Type B pancreatic cell (in vitro differentiated cells): ENCODE measurements at regions not wholly inside any gene's neighbourhood (a gene's known extent, or its start where the extent isn't known, plus 50 kb on each side); places are given as distances from the start of the nearest gene placed in this dataset.

Source experiments
- DNase-seq: peaks from one replicate; pipeline ENCODE4 v3.0.0; 2021; ENCODE audit warnings: mixed read lengths; ENCODE audit not compliant: unreplicated experiment; ENCODE audit errors: extremely low spot score
- H3K27ac Mint-ChIP-seq: 2 replicates; pipeline ENCODE4 v1.8.0; 2021; ENCODE audit warnings: mild to moderate bottlenecking, mixed read lengths
- H3K27me3 Mint-ChIP-seq: 2 replicates; pipeline ENCODE4 v1.8.0; 2021; ENCODE audit warnings: mixed read lengths
- H3K36me3 Mint-ChIP-seq: 2 replicates; pipeline ENCODE4 v1.8.0; 2021; ENCODE audit warnings: mixed read lengths
- H3K4me1 Mint-ChIP-seq: one replicate; pipeline ENCODE4 v1.8.0; 2021; ENCODE audit warnings: mixed read lengths; ENCODE audit not compliant: unreplicated experiment
- H3K4me3 Mint-ChIP-seq: 2 replicates; pipeline ENCODE4 v1.8.0; 2021; ENCODE audit warnings: mild to moderate bottlenecking, mixed read lengths
- H3K9me3 Mint-ChIP-seq: 2 replicates; pipeline ENCODE4 v1.8.0; 2021; ENCODE audit warnings: mixed read lengths
- TF ChIP-seq, protein P1 (sequence below): fragments of 200-600 bp; sonication (generic); conservative IDR thresholded peaks from 2 replicates; pipeline ENCODE4 v1.5.0; 2021; ENCODE audit warnings: antibody characterized with exemption, mild to moderate bottlenecking

DNA sequence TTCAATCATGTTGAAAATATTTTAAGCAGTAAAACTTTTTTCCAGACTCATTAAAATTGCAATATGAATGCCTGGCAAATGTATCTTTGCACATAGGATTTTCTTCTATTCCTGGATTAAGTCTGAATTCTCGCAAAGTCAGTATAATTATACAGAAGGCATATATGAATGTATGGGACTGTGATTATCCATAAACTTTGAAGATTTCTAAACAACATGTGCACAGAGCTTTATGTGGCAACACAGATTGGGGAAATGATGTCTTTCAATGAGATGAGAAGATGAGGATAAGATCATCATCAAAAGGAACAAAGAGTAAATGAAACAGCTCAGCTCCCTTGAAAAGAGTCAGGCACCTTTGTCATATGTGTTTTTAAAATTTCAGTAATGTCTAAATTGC is 635.3 kb downstream of the CDH11 start:
- Mint-ChIP-seq H3K9me3 (no peaks in the 10 kb centered on the region), H3K27me3 (no peaks in the 10 kb centered on the region), H3K36me3 (no peaks in the 10 kb centered on the region), H3K27ac (no peak overlapping the region), H3K4me3 (no peak overlapping the region), H3K4me1 (peaks cover 3% of the 10 kb centered on the region)
- no peak for DNase-seq
- TF ChIP-seq, protein P1, sequence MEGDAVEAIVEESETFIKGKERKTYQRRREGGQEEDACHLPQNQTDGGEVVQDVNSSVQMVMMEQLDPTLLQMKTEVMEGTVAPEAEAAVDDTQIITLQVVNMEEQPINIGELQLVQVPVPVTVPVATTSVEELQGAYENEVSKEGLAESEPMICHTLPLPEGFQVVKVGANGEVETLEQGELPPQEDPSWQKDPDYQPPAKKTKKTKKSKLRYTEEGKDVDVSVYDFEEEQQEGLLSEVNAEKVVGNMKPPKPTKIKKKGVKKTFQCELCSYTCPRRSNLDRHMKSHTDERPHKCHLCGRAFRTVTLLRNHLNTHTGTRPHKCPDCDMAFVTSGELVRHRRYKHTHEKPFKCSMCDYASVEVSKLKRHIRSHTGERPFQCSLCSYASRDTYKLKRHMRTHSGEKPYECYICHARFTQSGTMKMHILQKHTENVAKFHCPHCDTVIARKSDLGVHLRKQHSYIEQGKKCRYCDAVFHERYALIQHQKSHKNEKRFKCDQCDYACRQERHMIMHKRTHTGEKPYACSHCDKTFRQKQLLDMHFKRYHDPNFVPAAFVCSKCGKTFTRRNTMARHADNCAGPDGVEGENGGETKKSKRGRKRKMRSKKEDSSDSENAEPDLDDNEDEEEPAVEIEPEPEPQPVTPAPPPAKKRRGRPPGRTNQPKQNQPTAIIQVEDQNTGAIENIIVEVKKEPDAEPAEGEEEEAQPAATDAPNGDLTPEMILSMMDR: no peak

DNA sequence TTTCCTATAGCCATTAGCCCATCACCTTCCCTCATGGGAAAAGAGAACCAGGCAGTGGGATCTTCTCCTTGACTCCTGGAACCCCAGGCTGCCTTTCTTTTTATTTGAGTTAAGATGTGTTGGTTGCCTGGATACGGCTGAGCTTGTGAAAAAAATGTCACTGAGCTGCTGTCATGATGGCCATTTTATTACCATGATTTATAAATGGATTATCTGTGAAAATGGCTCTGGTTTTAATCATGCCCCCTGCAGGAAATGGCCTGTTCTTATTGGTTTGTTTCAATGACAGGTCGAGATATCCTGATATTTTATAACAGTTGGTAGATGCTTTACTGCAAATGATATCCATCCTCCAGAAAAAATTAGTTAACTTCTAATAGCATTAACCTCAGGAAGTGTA is 640.4 kb downstream of the CDH11 start:
- H3K27me3 Mint-ChIP-seq: peaks cover 3% of the 10 kb centered on the region
- H3K36me3 Mint-ChIP-seq: no peaks in the 10 kb centered on the region
- no peak overlapping the region for H3K4me3 Mint-ChIP-seq
- no peak for DNase-seq
- H3K4me1 Mint-ChIP-seq: peaks cover 13% of the 10 kb centered on the region
- H3K27ac Mint-ChIP-seq: no peak overlapping the region
- TF ChIP-seq, protein P1: no peak
- H3K9me3 Mint-ChIP-seq: no peaks in the 10 kb centered on the region

DNA sequence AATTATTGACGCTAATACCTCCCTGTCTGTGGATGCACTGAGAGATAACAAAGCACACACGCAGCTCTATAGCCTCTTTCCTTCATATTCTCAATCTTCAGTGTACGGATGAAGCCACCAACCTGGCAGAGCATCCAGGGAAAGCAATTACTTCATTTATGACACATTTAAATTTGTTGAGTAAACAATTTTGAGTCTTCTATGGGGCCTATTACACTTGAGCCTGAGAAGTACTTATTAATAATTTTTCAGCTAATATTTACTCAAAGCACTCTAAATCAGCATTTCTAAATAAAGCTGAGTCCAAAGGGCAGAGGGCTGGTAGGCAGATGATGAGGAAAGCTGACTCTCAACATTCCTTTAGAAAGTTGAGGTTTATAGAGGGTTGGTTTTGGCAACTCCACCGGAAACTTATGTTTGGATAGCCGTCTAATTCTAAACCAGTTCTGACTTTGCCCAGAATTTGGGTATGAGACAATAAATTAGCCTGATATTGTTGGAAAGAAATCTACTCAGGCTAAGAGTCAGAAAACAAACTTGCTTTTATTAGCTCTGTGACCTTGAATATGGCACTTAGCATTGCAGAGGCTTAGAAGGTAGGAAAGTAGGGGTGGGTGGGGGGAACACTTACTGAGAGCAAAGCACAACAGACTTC is 643.5 kb downstream of the CDH11 start:
- Mint-ChIP-seq H3K27me3 (peaks cover 3% of the 10 kb centered on the region), H3K27ac (no peak overlapping the region), H3K9me3 (no peaks in the 10 kb centered on the region), H3K4me3 (no peak overlapping the region), H3K36me3 (no peaks in the 10 kb centered on the region), H3K4me1 (peaks cover 13% of the 10 kb centered on the region)
- TF ChIP-seq, protein P1: no peak
- DNase-seq: no peak

DNA sequence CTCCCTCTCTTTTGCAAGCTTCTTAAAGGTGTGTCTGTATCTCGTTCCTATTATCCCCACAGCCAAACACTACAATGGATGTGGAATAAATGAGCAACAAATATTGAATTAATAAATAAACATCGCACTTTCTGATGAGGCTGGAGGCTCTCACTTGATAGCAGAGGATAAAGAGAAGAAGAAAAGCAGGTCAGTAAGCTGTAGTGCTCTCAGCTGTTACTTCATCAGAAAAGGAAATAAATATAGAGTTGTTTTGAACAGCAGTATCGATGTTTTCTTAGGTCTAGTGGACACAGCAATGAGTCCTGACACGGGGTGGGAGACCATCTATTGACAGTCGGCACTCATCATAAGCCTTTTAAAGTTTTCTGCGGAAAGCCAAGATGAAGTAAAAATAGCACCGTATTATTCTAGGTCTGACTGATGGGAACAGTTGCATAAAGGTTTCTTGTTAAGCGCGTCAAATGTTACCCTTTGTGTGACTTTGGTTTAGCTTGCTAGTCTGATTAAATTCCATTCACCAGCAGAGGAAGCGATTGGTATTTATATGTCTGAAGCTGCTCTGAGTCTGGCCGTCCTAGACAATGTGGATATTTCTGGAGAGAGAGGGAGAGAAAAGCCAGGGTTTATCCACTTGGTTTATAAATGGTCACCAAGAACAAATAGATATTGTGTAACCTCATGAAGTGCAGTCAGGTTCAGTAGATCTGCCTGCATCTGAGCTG is 646.1 kb downstream of the CDH11 start:
- Mint-ChIP-seq H3K27ac (no peak overlapping the region), H3K4me3 (no peak overlapping the region), H3K27me3 (peaks cover 3% of the 10 kb centered on the region), H3K9me3 (no peaks in the 10 kb centered on the region), H3K36me3 (no peaks in the 10 kb centered on the region), H3K4me1 (peaks cover 5% of the 10 kb centered on the region)
- DNase-seq: no peak
- TF ChIP-seq, protein P1: no peak

DNA sequence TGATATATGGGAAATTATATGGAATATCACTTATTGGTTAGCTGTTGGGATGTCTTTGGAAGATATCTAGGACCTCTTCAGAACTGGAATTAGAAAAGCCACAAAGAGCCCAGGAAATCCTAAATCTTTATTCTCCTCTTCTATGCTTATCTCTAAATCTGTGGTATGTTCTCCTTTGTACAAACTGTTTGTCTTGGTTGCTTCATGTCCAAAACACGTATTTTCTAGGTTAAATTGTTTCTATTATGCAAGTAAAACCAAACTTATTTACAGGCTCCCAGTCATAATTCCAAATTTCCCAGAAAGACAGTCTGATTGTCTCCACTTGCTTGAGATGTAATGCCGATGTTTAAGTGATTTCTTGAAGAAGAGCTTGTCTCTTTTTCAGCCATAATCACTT is 650.9 kb downstream of the CDH11 start:
- DNase-seq: no peak
- Mint-ChIP-seq H3K4me3 (no peak overlapping the region), H3K4me1 (no peaks in the 10 kb centered on the region)

More for the DNA sequence above, 650.9 kb downstream of the CDH11 start:
- Mint-ChIP-seq H3K36me3 (no peaks in the 10 kb centered on the region), H3K9me3 (no peaks in the 10 kb centered on the region), H3K27me3 (peaks cover 3% of the 10 kb centered on the region), H3K27ac (no peak overlapping the region)
- TF ChIP-seq, protein P1: no peak
